ENCODE measurements at regions not wholly inside any gene's neighbourhood (a gene's known extent, or its start where the extent isn't known, plus 50 kb on each side); places are given as distances from the start of the nearest gene placed in this dataset.

GRCh38 chrX:103158317-103158621 is 56.6 kb upstream of the BEX4 start:
- Histone ChIP-seq H3K4me1 (peaks cover 0 to 8% (median 0%) of the 10 kb centered on the region in 3 donors), H3K27me3 (peaks cover 0 to 7% (median 0%) of the 10 kb centered on the region in 4 donors), H3K4me3 (no peak overlapping the region), H3K9me3 (no peaks in the 10 kb centered on the region), H3K36me3 (no peaks in the 10 kb centered on the region), H3K27ac (no peak overlapping the region)
- DNase-seq (no peak), ATAC-seq (no peak), FAIRE-seq (peak; percentile 68)
- intact Hi-C loops (cut with DNase I), result no loop called here
- TF ChIP-seq CTCF (IDR thresholded peaks at IDR 0.05), result no peak
- 16 to 24% methylated on average over 4 of the region's 4 CpGs for WGBS, 2 donors

GRCh38 chrX:103157496-103158316 is 57.2 kb upstream of the BEX4 start:
- H3K4me1 ChIP-seq, result peaks cover 0 to 8% (median 0%) of the 10 kb centered on the region in 3 donors
- H3K9me3 ChIP-seq, result no peaks in the 10 kb centered on the region
- H3K4me3 ChIP-seq, result no peak overlapping the region
- TF ChIP-seq CTCF (IDR thresholded peaks at IDR 0.05), result peak; percentile 27 to 63 (median 54)
- no peak overlapping the region for H3K27ac ChIP-seq
- H3K36me3 ChIP-seq, result no peaks in the 10 kb centered on the region
- H3K27me3 ChIP-seq, result peaks cover 0 to 7% (median 0%) of the 10 kb centered on the region in 4 donors
- WGBS, 2 donors, result 10 to 13% methylated on average over 2 of the region's 2 CpGs
- intact Hi-C loops (cut with DNase I), result no loop called here
- DNase-seq (peak in 3 of 6 donors; percentile 18 to 49 (median 19)), FAIRE-seq (peak; percentile 61), ATAC-seq (peak; percentile 63 to 87 (median 82))

- ATAC-seq, result no peak
- Histone ChIP-seq H3K27ac (no peak overlapping the region), H3K27me3 (peaks cover 0 to 7% (median 0%) of the 10 kb centered on the region in 4 donors), H3K36me3 (no peaks in the 10 kb centered on the region), H3K4me1 (peaks cover 0 to 8% (median 0%) of the 10 kb centered on the region in 3 donors), H3K9me3 (no peaks in the 10 kb centered on the region), H3K4me3 (no peak overlapping the region)
- peak; percentile 49 for FAIRE-seq
- intact Hi-C loops (cut with DNase I), result no loop called here
- no peak for TF ChIP-seq CTCF (IDR thresholded peaks at IDR 0.05)
- no peak for DNase-seq
- WGBS, 2 donors, result 89 to 91% methylated on average over 1 of the region's 1 CpG
These were observed 59.7 kb upstream of the BEX4 start for GRCh38 chrX:103155201-103155600.

- ATAC-seq (no peak), FAIRE-seq (no peak), DNase-seq (no peak)
- peaks cover 0 to 7% (median 0%) of the 10 kb centered on the region in 4 donors for H3K27me3 ChIP-seq
- 77 to 87% methylated on average over 2 of the region's 2 CpGs for WGBS, 2 donors
- H3K4me3 ChIP-seq, result no peak overlapping the region
- peaks cover 0 to 5% (median 0%) of the 10 kb centered on the region in 3 donors for H3K4me1 ChIP-seq
- no peak overlapping the region for H3K27ac ChIP-seq
- no peaks in the 10 kb centered on the region for H3K9me3 ChIP-seq
- intact Hi-C loops (cut with DNase I), result no loop called here
- H3K36me3 ChIP-seq, result no peaks in the 10 kb centered on the region
- no peak for TF ChIP-seq CTCF (IDR thresholded peaks at IDR 0.05)
These were observed 60.7 kb upstream of the NXF3 start for GRCh38 chrX:103153661-103154060.

- H3K9me3 ChIP-seq, result no peaks in the 10 kb centered on the region
- no peaks in the 10 kb centered on the region for H3K4me1 ChIP-seq
- 32 to 50% methylated on average over 3 of the region's 3 CpGs for WGBS, 2 donors
- FAIRE-seq (no peak), DNase-seq (no peak), ATAC-seq (peak in 1 of 4 donors; percentile 27)
- H3K27ac ChIP-seq, result no peak overlapping the region
- H3K4me3 ChIP-seq, result no peak overlapping the region
- no peak for TF ChIP-seq CTCF (IDR thresholded peaks at IDR 0.05)
- H3K36me3 ChIP-seq, result no peaks in the 10 kb centered on the region
- H3K27me3 ChIP-seq, result peaks cover 0 to 7% (median 3%) of the 10 kb centered on the region in 4 donors
- intact Hi-C loops (cut with DNase I), result no loop called here
These were observed 58.9 kb upstream of the NXF3 start for GRCh38 chrX:103151799-103152198.

Data from pancreas (tissue), 10 donors.